ENCODE measurements at regions not wholly inside any gene's neighbourhood (a gene's known extent, or its start where the extent isn't known, plus 50 kb on each side); places are given as distances from the start of the nearest gene placed in this dataset.

GRCh38 chr18:37944700-37945270, 379.2 kb upstream of the CELF4 start:
- intact Hi-C loops (cut with DNase I), result no loop called here
- Histone ChIP-seq H3K27me3 (ENCODE audit: low read depth) (no peaks in the 10 kb centered on the region), H3K9me3 (no peaks in the 10 kb centered on the region), H3K4me1 (no peaks in the 10 kb centered on the region), H3K36me3 (no peaks in the 10 kb centered on the region), H3K4me3 (no peak overlapping the region), H3K27ac (no peak overlapping the region)
- DNase-seq, result no peak
- TF ChIP-seq, protein P1, sequence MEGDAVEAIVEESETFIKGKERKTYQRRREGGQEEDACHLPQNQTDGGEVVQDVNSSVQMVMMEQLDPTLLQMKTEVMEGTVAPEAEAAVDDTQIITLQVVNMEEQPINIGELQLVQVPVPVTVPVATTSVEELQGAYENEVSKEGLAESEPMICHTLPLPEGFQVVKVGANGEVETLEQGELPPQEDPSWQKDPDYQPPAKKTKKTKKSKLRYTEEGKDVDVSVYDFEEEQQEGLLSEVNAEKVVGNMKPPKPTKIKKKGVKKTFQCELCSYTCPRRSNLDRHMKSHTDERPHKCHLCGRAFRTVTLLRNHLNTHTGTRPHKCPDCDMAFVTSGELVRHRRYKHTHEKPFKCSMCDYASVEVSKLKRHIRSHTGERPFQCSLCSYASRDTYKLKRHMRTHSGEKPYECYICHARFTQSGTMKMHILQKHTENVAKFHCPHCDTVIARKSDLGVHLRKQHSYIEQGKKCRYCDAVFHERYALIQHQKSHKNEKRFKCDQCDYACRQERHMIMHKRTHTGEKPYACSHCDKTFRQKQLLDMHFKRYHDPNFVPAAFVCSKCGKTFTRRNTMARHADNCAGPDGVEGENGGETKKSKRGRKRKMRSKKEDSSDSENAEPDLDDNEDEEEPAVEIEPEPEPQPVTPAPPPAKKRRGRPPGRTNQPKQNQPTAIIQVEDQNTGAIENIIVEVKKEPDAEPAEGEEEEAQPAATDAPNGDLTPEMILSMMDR (IDR thresholded peaks at IDR 0.05), result no peak
- ATAC-seq, result no peak

- intact Hi-C loops (cut with DNase I), result no loop called here
- TF ChIP-seq, protein P1 (IDR thresholded peaks at IDR 0.05), result no peak
- no peaks in the 10 kb centered on the region for H3K9me3 ChIP-seq
- no peaks in the 10 kb centered on the region for H3K27me3 ChIP-seq (ENCODE audit: low read depth)
- H3K4me3 ChIP-seq, result no peak overlapping the region
- H3K4me1 ChIP-seq, result no peaks in the 10 kb centered on the region
- DNase-seq, result no peak
- H3K36me3 ChIP-seq, result no peaks in the 10 kb centered on the region
- no peak for ATAC-seq
- H3K27ac ChIP-seq, result no peak overlapping the region
These were observed 371.7 kb upstream of the CELF4 start for GRCh38 chr18:37937287-37937686.

- H3K27ac ChIP-seq, result no peak overlapping the region
- no peaks in the 10 kb centered on the region for H3K27me3 ChIP-seq (ENCODE audit: low read depth)
- DNase-seq, result no peak
- TF ChIP-seq, protein P1 (IDR thresholded peaks at IDR 0.05), result no peak
- H3K36me3 ChIP-seq, result no peaks in the 10 kb centered on the region
- no peak overlapping the region for H3K4me3 ChIP-seq
- H3K9me3 ChIP-seq, result no peaks in the 10 kb centered on the region
- intact Hi-C loops (cut with DNase I), result no loop called here
- H3K4me1 ChIP-seq, result no peaks in the 10 kb centered on the region
- ATAC-seq, result no peak
These were observed 369.5 kb upstream of the CELF4 start for GRCh38 chr18:37935086-37935485.

- no peak overlapping the region for H3K4me3 ChIP-seq
- intact Hi-C loops (cut with DNase I), result no loop called here
- TF ChIP-seq, protein P1 (IDR thresholded peaks at IDR 0.05), result no peak
These were observed 365.0 kb upstream of the CELF4 start for GRCh38 chr18:37930640-37931039.

GRCh38 chr18:37922162-37922561, 356.6 kb upstream of the CELF4 start:
- H3K27me3 ChIP-seq (ENCODE audit: low read depth), result no peaks in the 10 kb centered on the region
- H3K36me3 ChIP-seq, result no peaks in the 10 kb centered on the region
- ATAC-seq (no peak), DNase-seq (no peak)
- TF ChIP-seq, protein P1 (IDR thresholded peaks at IDR 0.05), result no peak
- H3K4me1 ChIP-seq, result no peaks in the 10 kb centered on the region
- intact Hi-C loops (cut with DNase I), result no loop called here
- H3K4me3 ChIP-seq, result no peak overlapping the region
- H3K27ac ChIP-seq, result no peak overlapping the region
- H3K9me3 ChIP-seq, result no peaks in the 10 kb centered on the region

More at GRCh38 chr18:37930640-37931039, 365.0 kb upstream of the CELF4 start:
- H3K9me3 ChIP-seq, result no peaks in the 10 kb centered on the region
- no peak overlapping the region for H3K27ac ChIP-seq
- ATAC-seq (no peak), DNase-seq (no peak)
- H3K27me3 ChIP-seq (ENCODE audit: low read depth), result no peaks in the 10 kb centered on the region
- H3K36me3 ChIP-seq, result no peaks in the 10 kb centered on the region
- H3K4me1 ChIP-seq, result no peaks in the 10 kb centered on the region
